HEK293T (cell line): ENCODE measurements at regions not wholly inside any gene's neighbourhood (a gene's known extent, or its start where the extent isn't known, plus 50 kb on each side); places are given as distances from the start of the nearest gene placed in this dataset.

Source experiments
- CTCF ChIA-PET: fragments of 350-600 bp; formaldehyde crosslinking; extraction: SDS; loops from one replicate; lab custom pipeline; 2021; ENCODE audit warnings: antibody characterized with exemption, inconsistent platforms; lab: Yijun Ruan, JAX
- POLR2A ChIA-PET: fragments of 350-600 bp; formaldehyde crosslinking; extraction: SDS; loops from one replicate; lab custom pipeline; 2020; ENCODE audit warnings: antibody characterized with exemption, inconsistent platforms; lab: Yijun Ruan, JAX
- DNase-seq: peaks from one replicate; pipeline ENCODE4 v3.0.0; 2012; ENCODE audit warnings: mixed read lengths; ENCODE audit errors: extremely low spot score
- ARNT ChIP-seq: fragments of 450-650 bp; IDR thresholded peaks from 2 replicates; pipeline ENCODE4 v1.6.1; 2017; ENCODE audit warnings: mild to moderate bottlenecking
- BHLHE40 ChIP-seq: fragments of 450-650 bp; IDR thresholded peaks from 2 replicates; pipeline ENCODE4 v1.6.1; 2016; ENCODE audit warnings: mild to moderate bottlenecking, moderate library complexity, borderline replicate concordance
- CTBP1 ChIP-seq: fragments of 450-650 bp; IDR thresholded peaks from 2 replicates; pipeline ENCODE4 v1.6.1; 2016; ENCODE audit warnings: borderline replicate concordance
- ELF4 ChIP-seq: fragments of 450-650 bp; IDR thresholded peaks from 2 replicates; pipeline ENCODE4 v1.6.1; 2017; ENCODE audit warnings: antibody characterized with exemption
- FOXA1 ChIP-seq: fragments of 450-650 bp; IDR thresholded peaks from 2 replicates; pipeline ENCODE4 v1.6.1; 2016; ENCODE audit warnings: mild to moderate bottlenecking
- FOXK2 ChIP-seq: fragments of 450-650 bp; IDR thresholded peaks from 2 replicates; pipeline ENCODE4 v1.6.1; 2016; ENCODE audit warnings: mild to moderate bottlenecking
- FOXM1 ChIP-seq: fragments of 450-650 bp; IDR thresholded peaks from 2 replicates; pipeline ENCODE4 v1.6.1; 2017; ENCODE audit warnings: mild to moderate bottlenecking, borderline replicate concordance
- HDGF ChIP-seq: fragments of 450-650 bp; IDR thresholded peaks from 2 replicates; pipeline ENCODE4 v1.6.1; 2017; ENCODE audit warnings: antibody characterized with exemption, borderline replicate concordance
- L3MBTL2 ChIP-seq: fragments of 450-650 bp; conservative IDR thresholded peaks from 2 replicates; pipeline ENCODE4 v1.6.1; 2016; ENCODE audit warnings: mild to moderate bottlenecking
- LEF1 ChIP-seq: fragments of 450-650 bp; IDR thresholded peaks from 2 replicates; pipeline ENCODE4 v1.6.1; 2017; ENCODE audit warnings: mild to moderate bottlenecking, borderline replicate concordance
- NFRKB ChIP-seq: fragments of 450-650 bp; IDR thresholded peaks from 2 replicates; pipeline ENCODE4 v1.6.1; 2016; ENCODE audit warnings: mild to moderate bottlenecking, moderate library complexity
- PKNOX1 ChIP-seq: fragments of 450-650 bp; IDR thresholded peaks from 2 replicates; pipeline ENCODE4 v1.6.1; 2016
- SP1 ChIP-seq: fragments of 450-650 bp; IDR thresholded peaks from 2 replicates; pipeline ENCODE4 v1.6.1; 2017
- SUZ12 ChIP-seq: fragments of 450-650 bp; IDR thresholded peaks from 2 replicates; pipeline ENCODE4 v1.6.1; 2016; ENCODE audit warnings: mild to moderate bottlenecking
- TARDBP ChIP-seq: fragments of 450-650 bp; IDR thresholded peaks from 2 replicates; pipeline ENCODE4 v1.6.1; 2016
- ZNF384 ChIP-seq: fragments of 450-650 bp; IDR thresholded peaks from 2 replicates; pipeline ENCODE4 v1.6.1; 2016

- ChIA-PET POLR2A (no interaction called here), CTCF (no interaction called here)
- DNase-seq: no peak
- TF ChIP-seq L3MBTL2 (no peak), FOXK2 (no peak), ZNF384 (no peak), SUZ12 (no peak), ELF4 (no peak), ARNT (no peak), FOXM1 (no peak)
These were observed 309.9 kb downstream of the CHRM3 start for GRCh38 chr1:239696317-239696716.

GRCh38 chr1:239700667-239701066 lies 314.3 kb downstream of the CHRM3 start:
- TF ChIP-seq FOXK2 (no peak), BHLHE40 (no peak), ZNF384 (no peak), SUZ12 (no peak), CTBP1 (no peak), LEF1 (no peak), TARDBP (no peak), FOXM1 (no peak), NFRKB (no peak), ELF4 (no peak)
- no peak for DNase-seq
- ChIA-PET POLR2A (no interaction called here), CTCF (no interaction called here)

- POLR2A ChIA-PET: no interaction called here
- TF ChIP-seq FOXK2 (no peak), TARDBP (no peak), ZNF384 (no peak), ARNT (no peak), SUZ12 (no peak), ELF4 (no peak), FOXA1 (no peak), HDGF (no peak)
- CTCF ChIA-PET: no interaction called here
- DNase-seq: no peak
These were observed 316.7 kb downstream of the CHRM3 start for GRCh38 chr1:239703075-239703474.

- CTCF ChIA-PET: no interaction called here
- DNase-seq: no peak
- POLR2A ChIA-PET: no interaction called here
- no peak for TF ChIP-seq NFRKB
- no peak for TF ChIP-seq CTBP1
- no peak for TF ChIP-seq ELF4
- no peak for TF ChIP-seq ZNF384
- TF ChIP-seq L3MBTL2: no peak
These were observed 320.0 kb downstream of the CHRM3 start for GRCh38 chr1:239706245-239706892.

- DNase-seq: no peak
- ChIA-PET CTCF (no interaction called here), POLR2A (no interaction called here)
- TF ChIP-seq PKNOX1 (no peak), TARDBP (no peak), SP1 (no peak), ELF4 (no peak), HDGF (no peak), FOXM1 (no peak), CTBP1 (no peak), ZNF384 (no peak), ARNT (no peak), L3MBTL2 (no peak), FOXK2 (no peak), BHLHE40 (no peak), NFRKB (no peak), LEF1 (no peak), FOXA1 (no peak)
These were observed 321.2 kb downstream of the CHRM3 start for GRCh38 chr1:239707615-239708014.

- POLR2A ChIA-PET: no interaction called here
- no peak for DNase-seq
- TF ChIP-seq BHLHE40: no peak
- CTCF ChIA-PET: interaction anchor here (0.6 kb wide), 1 partner anchor 717 kb away, joined by 6 read pairs; no protein-coding TSS in a partner anchor
These were observed 322.3 kb downstream of the CHRM3 start for GRCh38 chr1:239708622-239709021.

GRCh38 chr1:239711768-239712167 lies 325.4 kb downstream of the CHRM3 start:
- ChIA-PET POLR2A (no interaction called here), CTCF (no interaction called here)
- DNase-seq: no peak
- TF ChIP-seq L3MBTL2 (no peak), BHLHE40 (no peak), SP1 (no peak), FOXA1 (no peak), ZNF384 (no peak), PKNOX1 (no peak), ARNT (no peak), FOXK2 (no peak), LEF1 (no peak), TARDBP (no peak), FOXM1 (no peak), NFRKB (no peak), ELF4 (no peak), SUZ12 (no peak), HDGF (no peak), CTBP1 (no peak)
